SH-SY5Y (cell line): ENCODE measurements at regions not wholly inside any gene's neighbourhood (a gene's known extent, or its start where the extent isn't known, plus 50 kb on each side); places are given as distances from the start of the nearest gene placed in this dataset.

Experiments
- GATA2 ChIP-seq: IDR thresholded peaks from 2 replicates; pipeline ENCODE4 v1.6.1; 2011; ENCODE audit warnings: mild to moderate bottlenecking, low read depth, low read length
- GATA3 ChIP-seq: IDR thresholded peaks from 2 replicates; pipeline ENCODE4 v1.6.1; 2011; ENCODE audit warnings: low read depth, mild to moderate bottlenecking, low read length, moderate library complexity

- no peak for TF ChIP-seq GATA3
- no peak for TF ChIP-seq GATA2
Observed at GRCh38 chr2:43127208-43127940, 99.0 kb downstream of the ZFP36L2 start.

- TF ChIP-seq GATA2 (no peak), GATA3 (no peak)
Observed at GRCh38 chr2:43126817-43127207, 99.6 kb downstream of the ZFP36L2 start.

- TF ChIP-seq GATA2 (no peak), GATA3 (no peak)
Observed at GRCh38 chr2:43125090-43125998, 101.1 kb downstream of the ZFP36L2 start.

- TF ChIP-seq GATA3, result no peak
- no peak for TF ChIP-seq GATA2
Observed at GRCh38 chr2:43124687-43125057, 101.7 kb downstream of the ZFP36L2 start.

- TF ChIP-seq GATA2, result no peak
- TF ChIP-seq GATA3, result no peak
Observed at GRCh38 chr2:43123981-43124686, 102.3 kb downstream of the ZFP36L2 start.

GRCh38 chr2:43123486-43123885 is 102.9 kb downstream of the ZFP36L2 start:
- TF ChIP-seq GATA2 (no peak), GATA3 (no peak)

GRCh38 chr2:43123028-43123427 is 103.4 kb downstream of the ZFP36L2 start:
- TF ChIP-seq GATA3 (no peak), GATA2 (no peak)

- no peak for TF ChIP-seq GATA3
- no peak for TF ChIP-seq GATA2
Observed at GRCh38 chr2:43121580-43122314, 104.7 kb downstream of the ZFP36L2 start.

GRCh38 chr2:43119303-43119702 is 107.1 kb downstream of the ZFP36L2 start:
- no peak for TF ChIP-seq GATA3
- no peak for TF ChIP-seq GATA2

- no peak for TF ChIP-seq GATA2
- no peak for TF ChIP-seq GATA3
Observed at GRCh38 chr2:43117521-43118143, 108.8 kb downstream of the ZFP36L2 start.

GRCh38 chr2:43116988-43117387 is 109.4 kb downstream of the ZFP36L2 start:
- TF ChIP-seq GATA3 (no peak), GATA2 (no peak)

GRCh38 chr2:43115881-43116280 is 110.5 kb downstream of the ZFP36L2 start:
- TF ChIP-seq GATA3, result no peak
- TF ChIP-seq GATA2, result no peak

GRCh38 chr2:43114210-43114609 is 112.2 kb downstream of the ZFP36L2 start:
- TF ChIP-seq GATA2 (peak; percentile 57), GATA3 (no peak)
